ENCODE measurements at regions not wholly inside any gene's neighbourhood (a gene's known extent, or its start where the extent isn't known, plus 50 kb on each side); places are given as distances from the start of the nearest gene placed in this dataset.
"Not testable (repeated sequence)": the region's sequence is repeated elsewhere in the genome, so short reads cannot be mapped to it uniquely, and the experiment has no call there.

- no peak for DNase-seq
These were observed 368.9 kb upstream of the SLC7A11 start for GRCh38 chr4:138611017-138611416.

- peak; percentile 54 for DNase-seq
These were observed 367.8 kb upstream of the SLC7A11 start for GRCh38 chr4:138609943-138610350.

GRCh38 chr4:138604556-138604955 is 362.4 kb upstream of the SLC7A11 start:
- DNase-seq: no peak

GRCh38 chr4:138602664-138603063 is 360.5 kb upstream of the SLC7A11 start:
- no peak for DNase-seq

DNA sequence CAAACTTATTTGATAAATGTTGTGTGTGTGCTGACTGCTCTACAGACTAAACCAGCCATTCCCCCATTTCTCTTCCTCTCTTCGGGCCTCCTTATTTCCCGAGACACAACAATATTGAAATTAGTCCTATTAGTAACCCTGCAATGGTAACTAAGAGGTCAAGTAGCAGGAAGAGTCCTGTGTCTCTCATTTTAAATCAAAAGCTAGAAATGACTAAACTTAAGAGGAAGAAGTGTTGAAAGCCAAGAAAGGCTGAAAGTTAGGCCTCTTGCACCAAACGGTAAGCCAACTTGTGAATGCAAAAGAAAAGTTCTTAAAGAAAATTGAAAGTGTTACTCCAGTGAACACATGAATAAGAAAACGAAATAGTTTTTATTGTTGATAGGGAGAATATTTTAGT is 357.8 kb upstream of the SLC7A11 start:
- DNase-seq: no peak

DNA sequence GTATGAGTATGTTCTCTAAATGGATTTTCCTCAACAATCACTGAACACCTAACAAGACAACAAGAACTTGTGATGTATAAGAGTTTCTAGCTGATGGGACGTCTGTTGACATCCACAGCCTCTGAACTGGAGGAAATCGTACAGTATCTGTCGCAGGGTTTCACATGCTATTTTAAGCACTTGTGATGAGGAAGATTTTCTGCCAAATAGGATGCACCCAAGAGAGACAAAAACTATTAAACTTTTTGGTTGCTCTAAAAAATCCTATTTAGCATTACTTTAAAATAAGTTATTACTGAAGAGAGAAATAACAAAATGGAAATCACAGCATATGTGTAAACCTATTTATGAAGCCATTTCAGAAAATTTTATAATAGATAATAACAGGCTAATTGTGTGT is 356.1 kb upstream of the SLC7A11 start:
- DNase-seq: no peak

- DNase-seq: no peak
These were observed 354.7 kb upstream of the SLC7A11 start for GRCh38 chr4:138596896-138597295.

GRCh38 chr4:138595731-138596460 is 353.7 kb upstream of the SLC7A11 start:
- DNase-seq: no peak

DNA sequence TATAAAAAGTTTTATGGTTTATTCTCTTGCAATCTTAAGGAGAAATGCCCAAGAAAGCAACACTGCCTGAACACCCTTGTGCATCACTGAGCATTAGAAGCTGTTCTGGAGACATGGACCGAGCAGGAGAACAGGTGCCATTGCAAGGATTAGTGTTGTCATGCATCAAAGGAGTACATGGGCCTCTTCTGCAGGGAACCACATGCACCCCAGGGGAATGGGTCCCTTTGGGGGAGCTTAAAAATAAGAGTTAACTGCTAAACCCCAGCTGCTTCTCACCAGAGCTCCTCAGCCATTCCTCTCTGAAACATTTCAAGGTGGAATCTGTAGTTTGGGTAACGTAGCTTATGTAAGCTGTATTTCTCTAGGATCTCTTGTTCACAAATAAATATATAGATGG is 353.0 kb upstream of the SLC7A11 start:
- DNase-seq: no peak

- no peak for DNase-seq
These were observed 350.6 kb upstream of the SLC7A11 start for GRCh38 chr4:138592796-138593195.

GRCh38 chr4:138591808-138592207 is 349.7 kb upstream of the SLC7A11 start:
- DNase-seq: no peak

- no peak for DNase-seq
These were observed 346.4 kb upstream of the SLC7A11 start for GRCh38 chr4:138588501-138588900.

GRCh38 chr4:138579146-138579545 is 337.0 kb upstream of the SLC7A11 start:
- DNase-seq: no peak

DNA sequence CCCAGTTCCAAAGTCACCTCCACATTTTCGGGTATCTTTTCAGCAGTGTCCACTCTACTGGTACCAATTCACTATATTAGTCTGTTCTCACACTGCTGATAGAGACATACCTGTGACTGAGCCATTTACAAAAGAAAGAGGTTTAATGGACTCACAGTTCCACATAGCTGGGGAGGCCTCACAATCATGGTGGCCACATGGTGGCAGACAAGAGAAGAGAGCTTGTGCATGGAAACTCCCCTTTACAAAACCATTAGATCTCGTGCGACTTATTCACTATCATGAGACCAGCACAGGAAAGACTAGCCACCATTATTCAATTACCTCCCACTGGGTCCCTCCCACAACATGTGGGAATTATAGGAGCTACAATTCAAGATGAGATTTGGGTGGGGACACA is 335.7 kb upstream of the SLC7A11 start:
- DNase-seq: not testable (repeated sequence)

DNA sequence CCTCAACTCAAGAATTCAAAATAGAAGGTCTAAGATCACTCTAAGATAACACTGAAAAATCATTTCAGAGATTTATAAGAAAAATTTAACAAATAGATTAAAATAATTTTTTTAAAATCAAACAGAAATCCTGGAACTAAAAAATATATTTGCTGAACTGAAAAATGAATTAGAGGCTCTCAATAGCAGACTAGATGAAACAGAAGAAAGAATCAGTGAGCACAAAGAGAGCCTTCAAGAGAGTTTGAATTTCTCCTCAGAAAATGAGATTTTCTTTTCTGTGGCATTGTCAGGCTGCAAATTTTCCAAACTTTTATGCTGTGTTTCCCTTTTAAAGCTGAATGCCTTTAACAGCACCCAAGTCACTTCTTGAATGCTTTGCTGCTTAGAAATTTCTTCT is 335.0 kb upstream of the SLC7A11 start:
- no peak for DNase-seq

DNA sequence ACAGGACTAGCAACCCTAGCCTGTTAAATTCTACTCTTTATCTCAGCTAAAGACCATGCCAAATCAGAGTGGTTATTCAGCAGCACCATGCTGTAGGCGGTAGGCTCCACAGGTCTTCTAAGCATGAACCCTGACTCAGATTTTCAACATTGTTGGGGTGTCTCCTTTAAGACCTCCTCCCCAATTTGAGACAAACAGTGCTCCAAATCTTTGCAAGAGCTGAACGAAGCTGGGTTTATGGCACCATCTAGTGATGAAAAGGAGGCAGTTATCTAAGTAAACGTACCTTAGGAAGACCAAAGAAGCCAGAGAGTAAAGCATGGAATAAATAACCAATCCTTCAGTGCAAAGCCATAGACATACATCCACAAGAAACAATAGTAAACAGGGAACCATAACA is 334.5 kb upstream of the SLC7A11 start:
- no peak for DNase-seq

DNA sequence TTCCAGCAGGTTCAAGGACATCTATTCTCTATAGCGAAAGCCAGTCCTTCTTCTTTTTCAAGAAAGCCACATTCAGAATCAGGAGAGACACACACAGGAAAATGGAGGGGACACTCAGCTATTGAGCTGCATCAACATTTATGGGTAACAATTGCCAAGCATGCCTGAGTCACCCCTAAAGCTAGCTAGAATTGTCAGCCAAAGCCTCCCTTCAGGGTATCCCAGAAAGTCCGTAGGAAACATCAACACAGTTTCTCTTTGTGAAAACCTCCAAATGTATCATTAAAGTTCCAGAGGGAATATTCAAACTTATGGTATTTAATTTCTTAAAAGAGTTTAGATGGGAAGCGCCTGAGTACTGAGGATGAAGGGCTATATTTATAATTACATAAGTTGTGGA is 331.1 kb upstream of the SLC7A11 start:
- no peak for DNase-seq

DNA sequence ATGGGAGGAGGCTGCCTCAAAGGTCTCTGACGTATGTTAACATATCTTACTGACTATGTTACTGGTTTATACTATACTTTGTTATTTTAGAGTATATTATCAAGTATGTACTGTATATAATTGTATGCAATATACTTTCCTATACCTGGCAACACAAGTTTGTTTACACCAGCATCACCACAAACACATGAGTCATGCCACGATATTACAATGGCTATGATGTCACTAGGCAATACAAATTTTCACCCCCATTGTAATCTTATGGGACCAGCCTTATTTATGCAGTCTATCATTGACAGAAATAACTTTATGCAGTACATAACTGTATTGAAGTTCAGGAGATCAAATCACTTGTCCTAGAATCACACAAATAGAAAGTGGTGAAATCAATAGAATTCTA is 329.9 kb upstream of the SLC7A11 start:
- DNase-seq: no peak

DNA sequence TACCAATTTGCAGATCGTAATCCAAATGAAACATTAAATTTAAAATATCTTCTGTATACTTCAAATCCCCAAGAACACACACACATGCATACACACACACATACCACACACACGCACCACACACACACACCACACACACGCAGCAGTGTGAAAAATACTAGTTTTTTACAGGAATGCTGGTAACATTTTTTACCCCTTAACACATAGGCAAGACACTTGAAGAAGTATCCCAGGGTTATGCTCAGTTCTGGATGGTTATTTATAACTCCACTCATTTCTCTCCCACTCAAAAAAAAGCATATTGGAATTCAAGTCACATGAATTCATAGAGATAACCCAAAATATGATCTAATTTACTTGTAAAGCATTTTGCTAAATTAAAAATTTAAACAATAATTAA is 325.5 kb upstream of the SLC7A11 start:
- no peak for DNase-seq

DNA sequence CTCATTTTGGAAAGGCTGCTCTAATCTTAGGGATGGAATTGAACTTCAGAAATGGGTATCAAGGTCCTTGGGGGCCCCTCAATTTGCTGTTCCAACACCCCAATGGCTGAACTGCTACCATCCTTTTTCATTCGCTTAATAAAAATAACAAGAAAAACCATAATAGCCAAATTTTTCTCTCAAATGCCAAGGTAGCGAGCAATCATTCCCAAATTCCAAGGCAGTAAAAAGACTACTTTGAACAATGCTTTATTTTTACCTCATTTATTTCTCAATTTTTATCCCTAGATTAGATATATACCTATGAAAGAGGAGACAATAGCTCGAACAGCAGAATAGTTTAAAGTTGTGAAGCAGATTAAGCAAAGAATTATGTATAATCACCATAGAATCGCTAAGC is 323.4 kb upstream of the SLC7A11 start:
- DNase-seq: no peak

DNA sequence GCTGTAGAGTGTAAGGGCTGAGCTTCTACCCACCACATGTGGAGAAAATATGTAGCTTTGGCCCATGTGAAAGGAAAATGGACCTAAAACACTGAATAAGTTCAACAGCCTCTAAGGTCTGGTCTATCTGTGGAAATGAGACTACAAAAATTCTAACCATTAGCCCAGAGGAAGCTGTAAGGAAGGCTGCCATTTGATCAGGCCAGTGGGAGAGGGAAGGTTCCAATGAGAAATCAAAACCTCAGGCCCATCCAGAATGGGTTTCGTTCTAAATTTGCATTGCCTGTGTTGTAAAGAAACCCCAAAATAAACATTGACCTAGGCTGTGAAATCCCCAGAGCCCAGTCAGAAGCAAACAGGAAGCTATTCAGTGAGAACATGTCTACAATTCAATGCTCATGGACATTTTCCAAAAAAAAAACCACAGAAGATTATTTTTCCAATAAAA is 320.4 kb upstream of the SLC7A11 start:
- no peak for DNase-seq

GRCh38 chr4:138561906-138562305 is 319.8 kb upstream of the SLC7A11 start:
- DNase-seq: no peak

DNA sequence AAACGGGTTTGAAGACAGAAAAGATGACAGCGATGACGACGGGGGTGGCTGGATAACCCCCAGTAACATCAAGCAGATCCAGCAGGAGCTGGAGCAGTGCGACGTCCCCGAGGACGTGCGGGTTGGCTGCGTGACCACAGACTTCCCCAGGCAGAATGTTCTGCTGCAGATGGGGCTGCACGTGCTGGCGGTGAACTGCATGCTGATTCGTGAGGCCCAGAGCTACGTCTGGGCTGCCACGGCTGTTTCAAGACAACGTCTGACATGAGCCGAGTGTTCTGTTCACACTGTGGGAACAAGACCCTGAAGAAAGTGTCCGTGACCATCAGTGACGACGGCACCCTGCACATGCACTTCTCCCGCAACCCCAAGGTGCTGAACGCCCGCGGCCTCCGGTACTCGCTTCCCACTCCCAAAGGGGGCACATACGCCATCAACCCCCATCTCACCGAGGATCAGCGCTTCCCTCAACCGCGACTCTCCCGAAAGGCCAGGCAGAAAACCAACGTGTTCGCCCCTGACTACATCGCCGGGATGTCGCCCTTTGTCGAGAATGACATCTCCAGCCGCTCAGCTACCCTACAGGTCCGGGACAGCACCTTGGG is 319.2 kb upstream of the SLC7A11 start:
- no peak for DNase-seq

DNA sequence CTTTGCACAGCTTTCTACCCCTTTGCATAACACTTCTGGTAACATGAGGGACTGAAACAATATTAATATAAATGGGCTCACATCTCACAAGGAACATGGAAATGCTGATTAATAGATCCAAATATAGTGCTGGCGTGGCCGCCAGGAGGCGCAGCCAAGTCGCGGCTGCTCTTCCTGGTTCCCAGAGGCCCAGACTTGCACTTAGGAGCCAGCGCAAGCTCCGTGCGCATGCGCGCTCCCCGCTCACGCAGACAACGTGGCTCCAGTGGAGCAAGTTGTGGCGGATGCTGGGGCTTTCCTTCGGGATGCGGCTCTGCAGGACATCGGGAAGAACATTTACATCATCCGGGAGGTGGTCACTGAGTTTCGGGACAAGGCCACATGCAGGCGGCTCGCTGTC is 318.3 kb upstream of the SLC7A11 start:
- DNase-seq: no peak

DNA sequence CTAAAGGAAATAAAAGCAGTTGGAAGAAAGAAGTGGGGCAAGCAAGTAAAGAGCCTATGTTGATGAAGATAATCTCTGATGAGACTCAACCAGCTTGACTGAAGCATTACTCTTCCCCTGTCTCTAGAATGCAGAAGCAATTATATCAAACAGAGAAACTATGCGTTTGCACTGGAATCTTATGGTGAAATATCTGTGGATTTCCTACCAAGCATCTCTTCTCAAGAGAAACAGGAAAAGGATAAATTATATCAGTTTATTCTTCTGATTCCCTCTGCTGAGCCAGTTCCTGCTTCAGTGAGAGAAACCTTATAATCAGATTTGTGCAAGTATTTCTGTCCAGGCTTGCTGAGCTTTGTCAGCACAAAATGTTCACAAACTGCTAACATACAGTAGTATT is 316.7 kb upstream of the SLC7A11 start:
- no peak for DNase-seq

All from amniotic stem cell (primary cell).